WERI-Rb-1 (cell line): ENCODE measurements at regions not wholly inside any gene's neighbourhood (a gene's known extent, or its start where the extent isn't known, plus 50 kb on each side); places are given as distances from the start of the nearest gene placed in this dataset.
"Not testable (repeated sequence)": the region's sequence is repeated elsewhere in the genome, so short reads cannot be mapped to it uniquely, and the experiment has no call there.

Experiments used
- DNase-seq: peaks from one replicate; pipeline ENCODE4 v3.0.0-alpha.2; 2020
- H3K27ac ChIP-seq: fragments of 250-450 bp; sonication (Bioruptor Pico); 2 replicates; pipeline ENCODE4 v1.5.1; 2020; ENCODE audit warnings: mild to moderate bottlenecking, moderate library complexity
- H3K27me3 ChIP-seq: fragments of 250-450 bp; sonication (Bioruptor Pico); 2 replicates; pipeline ENCODE4 v1.5.1; 2021; ENCODE audit warnings: mild to moderate bottlenecking, low read depth, moderate library complexity; ENCODE audit not compliant: insufficient read depth, severe bottlenecking
- H3K36me3 ChIP-seq: fragments of 250-450 bp; sonication (Bioruptor Pico); 2 replicates; pipeline ENCODE4 v1.5.1; 2020; ENCODE audit warnings: mild to moderate bottlenecking, moderate library complexity
- H3K4me3 ChIP-seq: 2 replicates; pipeline ENCODE4 v1.5.1; 2011; ENCODE audit warnings: low read depth, mild to moderate bottlenecking, control low read depth, low read length
- H3K9me3 ChIP-seq: fragments of 250-450 bp; sonication (Bioruptor Pico); 2 replicates; pipeline ENCODE4 v1.5.1; 2021; ENCODE audit warnings: mild to moderate bottlenecking, moderate library complexity; ENCODE audit not compliant: severe bottlenecking
- CTCF ChIP-seq: IDR thresholded peaks from 2 replicates; pipeline ENCODE4 v1.5.1; 2011; ENCODE audit warnings: low read depth, mild to moderate bottlenecking, control low read depth, inconsistent platforms, low read length

DNA sequence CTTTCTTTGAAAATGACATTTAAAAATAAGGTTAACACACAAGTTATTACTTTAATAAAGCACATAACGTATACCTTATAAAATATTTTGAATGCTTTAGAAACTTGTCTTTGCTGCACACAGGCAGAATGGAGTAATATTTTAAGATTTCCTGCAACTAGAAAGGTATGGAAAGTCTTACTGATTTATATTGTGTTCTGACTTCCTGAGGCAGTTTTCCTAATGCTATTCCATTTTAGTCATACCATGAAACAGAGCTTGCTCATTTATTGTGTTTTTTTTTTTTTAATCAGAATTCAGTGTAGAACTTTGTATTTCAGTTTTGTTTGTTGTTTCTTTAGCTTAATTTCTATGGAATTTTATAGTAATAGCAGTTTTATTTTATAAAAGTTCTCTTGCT lies 60.9 kb upstream of the S1PR1 start:
- DNase-seq: no peak
- no peak for TF ChIP-seq CTCF
- Histone ChIP-seq H3K27ac (no peak overlapping the region), H3K4me3 (no peak overlapping the region), H3K27me3 (no peaks in the 10 kb centered on the region), H3K36me3 (no peaks in the 10 kb centered on the region), H3K9me3 (no peaks in the 10 kb centered on the region)

DNA sequence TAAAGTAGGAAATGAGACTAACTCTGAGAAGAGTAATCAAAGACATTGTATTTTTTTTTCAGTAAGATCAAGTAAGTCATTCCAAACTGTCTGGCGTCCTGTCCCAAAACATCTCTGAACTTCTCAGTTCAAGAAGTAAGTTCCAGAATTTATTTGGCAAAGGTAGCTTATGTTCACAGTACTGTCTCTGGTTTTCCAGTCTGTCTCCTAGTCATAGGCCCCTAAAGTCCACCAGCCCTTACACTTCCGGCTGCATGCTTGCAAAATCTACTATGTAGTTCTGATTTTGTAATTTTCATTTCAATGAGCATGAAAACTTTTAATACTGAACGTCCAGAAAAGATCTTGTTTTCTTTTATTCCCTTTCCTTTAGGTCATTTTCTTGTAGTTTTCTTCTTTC lies 61.4 kb upstream of the S1PR1 start:
- Histone ChIP-seq H3K4me3 (no peak overlapping the region), H3K9me3 (no peaks in the 10 kb centered on the region), H3K27ac (no peak overlapping the region), H3K36me3 (no peaks in the 10 kb centered on the region), H3K27me3 (no peaks in the 10 kb centered on the region)
- TF ChIP-seq CTCF: no peak
- no peak for DNase-seq

DNA sequence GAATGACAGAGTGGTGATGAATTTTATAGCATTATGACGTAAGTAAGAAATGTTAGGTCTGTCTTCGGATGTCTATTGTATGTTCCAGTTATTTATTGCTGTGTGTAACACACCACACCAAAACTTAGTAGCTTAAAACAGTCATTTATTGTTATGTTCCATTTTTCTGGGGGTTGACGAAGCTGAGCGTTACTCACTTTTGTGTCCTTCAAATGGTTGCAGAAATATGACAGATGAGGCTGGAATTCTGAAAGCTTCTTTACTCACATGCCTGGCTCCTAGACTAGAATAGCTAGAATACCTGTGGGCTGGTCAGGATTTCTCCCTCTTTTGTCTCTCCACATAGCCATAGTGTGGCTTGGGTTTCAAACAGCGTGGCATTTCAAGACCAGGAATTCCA lies 62.1 kb upstream of the S1PR1 start:
- H3K9me3 ChIP-seq: no peaks in the 10 kb centered on the region
- H3K36me3 ChIP-seq: no peaks in the 10 kb centered on the region
- no peak overlapping the region for H3K27ac ChIP-seq
- TF ChIP-seq CTCF: no peak
- no peak for DNase-seq
- H3K4me3 ChIP-seq: no peak overlapping the region
- no peaks in the 10 kb centered on the region for H3K27me3 ChIP-seq

DNA sequence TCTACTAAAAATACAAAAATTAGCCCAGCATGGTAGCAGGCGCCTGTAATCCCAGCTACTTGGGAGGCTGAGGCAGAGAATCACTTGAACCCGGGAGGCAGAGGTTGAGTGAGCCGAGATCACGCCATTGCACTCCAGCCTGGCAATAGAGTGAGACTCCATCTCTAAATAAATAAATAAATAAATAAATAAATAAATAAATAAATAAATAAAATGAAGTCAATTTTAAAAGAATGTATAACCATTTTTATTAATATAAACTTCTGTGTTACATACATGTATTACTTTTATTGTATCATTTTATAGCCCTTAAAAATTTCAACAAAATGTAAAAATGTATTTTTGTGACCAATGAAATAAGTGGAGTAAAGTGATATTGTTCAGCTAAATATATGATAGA lies 62.5 kb upstream of the S1PR1 start:
- H3K36me3 ChIP-seq, H3K9me3 ChIP-seq, H3K27ac ChIP-seq, H3K4me3 ChIP-seq, DNase-seq, H3K27me3 ChIP-seq: not testable (repeated sequence)

DNA sequence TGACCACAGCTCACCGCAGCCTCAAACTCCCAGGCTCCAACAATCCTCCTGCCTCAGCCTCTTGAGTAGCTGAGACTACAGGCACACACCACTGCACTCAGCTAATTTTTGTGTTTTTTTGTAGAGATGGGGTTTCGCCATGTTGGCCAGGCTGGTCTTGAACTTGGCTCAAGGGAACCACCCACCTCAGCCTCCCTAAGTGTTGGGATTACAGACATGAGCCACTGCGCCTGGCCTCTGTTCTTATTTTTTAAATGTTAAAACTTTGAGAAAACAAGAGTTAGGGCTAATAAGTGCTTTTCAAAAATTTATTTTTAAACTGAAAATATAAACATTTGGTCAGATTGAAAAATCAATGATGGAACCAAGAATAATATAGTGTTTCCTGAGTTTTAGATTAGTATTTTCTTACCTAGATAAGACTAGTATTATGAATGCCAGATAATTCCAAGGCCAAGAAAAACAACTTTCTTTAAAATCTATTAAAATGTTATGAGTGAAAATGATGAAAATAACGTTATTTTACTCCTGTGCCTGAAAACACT lies 66.2 kb upstream of the S1PR1 start:
- Histone ChIP-seq H3K36me3 (no peaks in the 10 kb centered on the region), H3K9me3 (no peaks in the 10 kb centered on the region), H3K27ac (no peak overlapping the region), H3K27me3 (no peaks in the 10 kb centered on the region), H3K4me3 (no peak overlapping the region)
- no peak for TF ChIP-seq CTCF
- no peak for DNase-seq

- no peak overlapping the region for H3K4me3 ChIP-seq
- DNase-seq: no peak
- H3K27ac ChIP-seq: no peak overlapping the region
- no peaks in the 10 kb centered on the region for H3K9me3 ChIP-seq
- no peak for TF ChIP-seq CTCF
- no peaks in the 10 kb centered on the region for H3K27me3 ChIP-seq
- H3K36me3 ChIP-seq: no peaks in the 10 kb centered on the region
Measured at GRCh38 chr1:101167891-101168290, 68.9 kb upstream of the S1PR1 start.
